A673 (cell line): ENCODE measurements at regions not wholly inside any gene's neighbourhood (a gene's known extent, or its start where the extent isn't known, plus 50 kb on each side); places are given as distances from the start of the nearest gene placed in this dataset.

Source experiments
- EZH2 ChIP-seq: fragments of 200-600 bp; sonication (generic); IDR thresholded peaks from 2 replicates; pipeline ENCODE4 v1.6.1; 2017; ENCODE audit warnings: borderline replicate concordance, low read depth, mild to moderate bottlenecking, mixed read lengths, antibody characterized with exemption, low read length; ENCODE audit not compliant: poor library complexity, severe bottlenecking
- TF ChIP-seq, protein P1 (sequence below): fragments of 300-800, 200-600 bp; sonication (generic); conservative IDR thresholded peaks from 2 replicates; pipeline ENCODE4 v1.5.1; 2017; ENCODE audit warnings: low read depth, mild to moderate bottlenecking, antibody characterized with exemption, low read length, moderate library complexity, mixed read lengths

DNA sequence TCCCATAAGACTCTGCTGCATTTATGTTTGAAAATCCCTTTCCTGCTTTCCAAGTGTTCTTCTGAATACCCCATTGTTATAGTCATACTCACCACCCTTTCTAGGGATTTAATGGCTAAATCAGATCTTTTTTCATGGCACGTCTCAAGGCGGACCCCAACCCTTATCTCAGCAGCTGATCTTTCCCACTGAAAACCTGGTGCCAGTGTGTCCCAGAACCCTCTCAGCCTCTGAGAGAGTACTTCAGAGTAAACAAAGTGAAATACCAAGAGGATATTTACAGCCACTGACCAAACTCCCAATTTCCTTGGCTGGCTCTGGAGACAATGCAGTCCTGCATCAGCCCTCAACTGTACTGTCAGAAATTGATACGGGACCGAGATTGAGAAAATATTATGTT is 101.7 kb downstream of the TMEM100 start:
- TF ChIP-seq, protein P1, sequence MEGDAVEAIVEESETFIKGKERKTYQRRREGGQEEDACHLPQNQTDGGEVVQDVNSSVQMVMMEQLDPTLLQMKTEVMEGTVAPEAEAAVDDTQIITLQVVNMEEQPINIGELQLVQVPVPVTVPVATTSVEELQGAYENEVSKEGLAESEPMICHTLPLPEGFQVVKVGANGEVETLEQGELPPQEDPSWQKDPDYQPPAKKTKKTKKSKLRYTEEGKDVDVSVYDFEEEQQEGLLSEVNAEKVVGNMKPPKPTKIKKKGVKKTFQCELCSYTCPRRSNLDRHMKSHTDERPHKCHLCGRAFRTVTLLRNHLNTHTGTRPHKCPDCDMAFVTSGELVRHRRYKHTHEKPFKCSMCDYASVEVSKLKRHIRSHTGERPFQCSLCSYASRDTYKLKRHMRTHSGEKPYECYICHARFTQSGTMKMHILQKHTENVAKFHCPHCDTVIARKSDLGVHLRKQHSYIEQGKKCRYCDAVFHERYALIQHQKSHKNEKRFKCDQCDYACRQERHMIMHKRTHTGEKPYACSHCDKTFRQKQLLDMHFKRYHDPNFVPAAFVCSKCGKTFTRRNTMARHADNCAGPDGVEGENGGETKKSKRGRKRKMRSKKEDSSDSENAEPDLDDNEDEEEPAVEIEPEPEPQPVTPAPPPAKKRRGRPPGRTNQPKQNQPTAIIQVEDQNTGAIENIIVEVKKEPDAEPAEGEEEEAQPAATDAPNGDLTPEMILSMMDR: no peak
- no peak for TF ChIP-seq EZH2
